GM18508 (cell line): ENCODE measurements at regions not wholly inside any gene's neighbourhood (a gene's known extent, or its start where the extent isn't known, plus 50 kb on each side); places are given as distances from the start of the nearest gene placed in this dataset.
"Not testable (repeated sequence)": the region's sequence is repeated elsewhere in the genome, so short reads cannot be mapped to it uniquely, and the experiment has no call there.

Experiments used
- ATAC-seq: cut with Tn5 transposase; IDR thresholded peaks from one replicate; pipeline ENCODE4 v1.9.1; 2021; ENCODE audit warnings: moderate number of reproducible peaks; ENCODE audit not compliant: insufficient read depth, unreplicated experiment

- ATAC-seq = no peak
These were observed 105.5 kb upstream of the SSTR4 start for GRCh38 chr20:22929661-22930060.

- ATAC-seq = no peak
These were observed 103.2 kb upstream of the SSTR4 start for GRCh38 chr20:22931653-22932608.

GRCh38 chr20:22939181-22939580, 95.9 kb upstream of the SSTR4 start:
- no peak for ATAC-seq

DNA sequence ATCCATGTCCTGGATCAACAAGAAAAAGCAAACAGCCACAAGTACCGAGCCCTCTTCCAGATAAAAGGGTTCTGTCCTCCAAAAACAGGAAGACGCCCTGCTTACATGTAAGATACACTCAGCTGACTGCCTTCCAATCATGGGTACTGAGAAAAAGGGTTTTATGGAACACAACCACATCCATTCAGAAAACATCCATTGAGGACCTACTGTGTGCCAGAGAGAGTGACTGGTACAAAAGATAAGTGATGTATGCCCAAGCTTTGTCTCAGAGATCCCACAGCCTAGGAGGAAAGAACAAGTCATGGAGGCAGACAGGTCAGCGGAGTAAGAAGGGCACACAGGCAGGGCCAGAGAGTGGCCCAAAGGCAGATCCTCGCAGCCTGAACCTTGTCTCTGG, 94.8 kb upstream of the SSTR4 start:
- no peak for ATAC-seq

DNA sequence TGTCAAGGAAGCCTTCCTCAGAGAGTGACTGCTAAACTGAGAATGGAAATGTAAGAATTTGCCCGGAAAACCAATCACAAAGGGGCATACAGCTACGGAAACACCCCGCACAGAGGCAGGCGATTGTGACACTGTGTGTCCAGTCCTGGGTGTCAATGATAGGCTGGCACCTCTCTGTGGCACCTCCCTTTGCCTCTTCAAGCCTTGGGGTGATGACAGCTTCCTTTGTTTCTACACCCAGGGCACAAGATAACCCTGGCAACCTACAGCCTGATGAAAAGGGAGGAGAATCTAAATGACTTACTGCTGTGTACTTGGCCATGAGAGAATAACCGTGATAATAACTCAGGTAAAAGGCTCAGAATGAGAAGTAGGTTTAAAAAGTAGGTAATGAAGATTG, 93.6 kb upstream of the SSTR4 start:
- ATAC-seq = no peak

DNA sequence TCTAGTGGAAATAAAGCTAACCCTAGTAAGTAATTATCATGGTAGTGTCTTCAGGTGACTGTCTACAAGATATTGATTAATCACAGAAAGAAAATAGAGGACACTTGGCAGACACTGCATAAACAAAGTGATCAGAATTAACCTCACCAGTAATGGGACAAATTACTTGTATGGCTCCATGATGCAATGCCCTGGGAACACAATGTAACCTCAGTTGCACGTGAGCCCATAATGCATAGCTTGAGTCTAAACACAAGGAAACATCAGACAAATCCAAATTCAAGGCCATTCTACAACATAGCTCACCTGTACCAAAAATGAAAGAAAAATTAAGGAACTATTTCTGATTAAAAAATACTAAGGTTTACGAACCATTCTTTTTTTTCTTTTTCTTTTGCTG, 92.4 kb upstream of the SSTR4 start:
- no peak for ATAC-seq

DNA sequence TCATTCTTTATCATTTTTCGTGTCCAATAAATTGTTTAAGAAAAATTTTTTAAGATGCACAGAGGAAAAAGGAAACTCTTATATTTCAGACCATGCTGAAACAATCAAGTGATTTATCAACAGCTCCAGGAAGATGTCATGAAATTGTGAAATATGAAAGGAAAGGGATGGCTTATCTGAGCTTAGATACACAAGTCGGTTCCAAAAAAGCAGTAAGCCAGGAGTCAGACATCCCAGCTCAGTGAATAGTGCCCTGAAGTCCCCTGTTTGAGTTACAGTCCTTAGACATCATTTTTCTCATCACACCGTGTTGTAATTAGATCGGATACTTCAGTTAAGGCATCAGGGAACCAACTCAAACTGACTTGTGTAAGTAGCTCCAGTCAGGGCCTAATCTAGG, 91.0 kb upstream of the SSTR4 start:
- ATAC-seq = no peak

GRCh38 chr20:22944936-22945335, 90.2 kb upstream of the SSTR4 start:
- no peak for ATAC-seq

DNA sequence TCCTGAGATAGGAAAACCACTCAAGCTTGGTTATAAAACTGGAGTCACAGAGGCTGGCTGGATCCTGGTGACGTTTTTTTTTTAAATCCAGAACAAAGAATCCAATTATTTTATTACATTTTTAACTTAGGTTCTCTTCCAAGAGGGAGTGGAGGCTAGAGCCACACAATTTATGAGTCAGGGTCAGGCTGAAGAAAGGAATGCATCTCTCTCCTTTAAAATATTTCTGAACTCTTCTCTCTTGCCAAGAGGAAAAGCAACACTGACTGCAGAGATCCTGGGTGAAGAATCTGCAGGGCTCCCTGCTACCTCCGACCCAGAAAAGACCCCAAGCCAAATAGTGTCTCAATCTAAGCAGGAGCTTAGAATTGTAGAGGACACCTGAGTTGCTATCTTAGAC, 88.5 kb upstream of the SSTR4 start:
- no peak for ATAC-seq

GRCh38 chr20:22949331-22950109, 85.6 kb upstream of the SSTR4 start:
- no peak for ATAC-seq

DNA sequence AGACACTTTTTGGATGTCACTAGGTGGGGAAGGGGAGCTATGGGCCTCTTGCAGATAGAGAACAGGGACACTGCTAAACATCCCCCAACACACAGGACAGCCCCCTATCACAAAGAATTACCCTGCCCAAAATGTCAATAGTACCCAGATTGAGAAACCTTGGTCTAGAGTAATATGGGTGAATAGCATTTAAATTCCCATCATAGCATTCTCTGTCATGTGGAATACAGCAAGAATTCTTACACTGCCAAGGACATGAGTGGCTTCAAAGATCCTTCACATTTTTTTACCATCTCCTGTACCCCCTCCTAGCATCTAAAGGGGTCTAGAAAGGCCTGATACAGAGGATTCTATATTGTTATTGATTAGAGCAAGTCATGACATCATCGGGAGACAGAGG, 83.1 kb upstream of the SSTR4 start:
- no peak for ATAC-seq

- no peak for ATAC-seq
These were observed 80.5 kb upstream of the SSTR4 start for GRCh38 chr20:22954661-22955060.

- ATAC-seq = no peak
These were observed 76.7 kb upstream of the SSTR4 start for GRCh38 chr20:22958390-22958789.

DNA sequence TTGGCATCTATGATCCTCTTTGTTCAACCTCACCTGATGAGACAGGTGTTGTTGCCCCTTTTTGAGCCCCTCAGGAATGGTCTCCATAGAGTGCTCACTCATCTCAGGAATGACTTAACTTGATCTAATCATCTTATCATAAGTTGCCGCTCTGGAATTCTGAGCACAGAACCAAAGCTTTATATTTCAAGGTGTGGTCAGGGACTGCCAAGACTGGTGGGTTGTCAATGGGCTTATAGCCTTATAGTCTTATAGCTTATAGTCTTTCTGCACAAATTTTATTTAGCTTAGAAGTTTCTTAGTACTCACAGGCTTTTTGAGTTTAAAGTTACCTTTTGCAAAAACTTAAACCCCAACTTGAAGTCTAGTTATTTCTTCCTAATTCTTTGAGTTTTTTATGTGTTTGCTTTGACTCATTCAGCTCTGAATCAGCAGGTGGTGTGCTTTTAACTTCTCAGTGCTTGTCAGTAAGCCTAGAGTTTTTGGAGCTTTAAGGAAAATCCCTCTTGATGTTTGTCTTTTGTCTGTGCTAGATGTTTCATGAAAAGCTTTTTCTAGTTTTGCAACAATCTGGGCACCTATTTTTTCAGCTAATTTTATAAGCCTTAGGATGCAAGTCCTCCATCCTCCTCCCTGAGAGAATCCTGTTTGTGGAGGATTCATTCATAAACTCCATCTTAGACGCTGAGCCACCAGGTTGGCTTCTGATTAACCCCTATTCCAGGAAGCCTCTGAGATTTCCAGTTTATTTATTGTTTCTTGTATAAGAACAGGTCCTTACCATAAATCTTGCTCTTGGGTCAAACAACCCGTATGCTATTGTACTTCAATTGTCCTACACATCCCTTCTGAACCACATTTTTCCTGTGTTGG, 72.3 kb upstream of the SSTR4 start:
- ATAC-seq = no peak

DNA sequence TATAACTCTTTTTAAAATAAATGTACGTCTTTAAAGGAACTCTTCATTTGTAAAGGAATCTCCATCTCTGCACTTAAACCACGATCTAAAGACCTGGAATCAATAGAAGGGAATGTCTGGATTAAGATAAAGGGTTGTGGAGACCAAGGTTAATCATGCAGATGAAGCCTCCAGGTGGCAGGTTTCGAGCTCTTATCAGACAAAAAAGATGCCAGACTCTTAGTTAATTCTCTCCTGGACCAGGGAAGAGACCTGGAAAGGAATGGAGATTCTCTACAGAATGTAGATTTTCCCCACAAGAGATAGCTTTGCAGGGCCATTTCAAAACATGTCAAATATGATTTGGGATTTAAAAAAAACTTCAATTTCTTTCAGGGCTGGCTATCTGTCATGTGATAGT, 71.5 kb upstream of the SSTR4 start:
- ATAC-seq = no peak

DNA sequence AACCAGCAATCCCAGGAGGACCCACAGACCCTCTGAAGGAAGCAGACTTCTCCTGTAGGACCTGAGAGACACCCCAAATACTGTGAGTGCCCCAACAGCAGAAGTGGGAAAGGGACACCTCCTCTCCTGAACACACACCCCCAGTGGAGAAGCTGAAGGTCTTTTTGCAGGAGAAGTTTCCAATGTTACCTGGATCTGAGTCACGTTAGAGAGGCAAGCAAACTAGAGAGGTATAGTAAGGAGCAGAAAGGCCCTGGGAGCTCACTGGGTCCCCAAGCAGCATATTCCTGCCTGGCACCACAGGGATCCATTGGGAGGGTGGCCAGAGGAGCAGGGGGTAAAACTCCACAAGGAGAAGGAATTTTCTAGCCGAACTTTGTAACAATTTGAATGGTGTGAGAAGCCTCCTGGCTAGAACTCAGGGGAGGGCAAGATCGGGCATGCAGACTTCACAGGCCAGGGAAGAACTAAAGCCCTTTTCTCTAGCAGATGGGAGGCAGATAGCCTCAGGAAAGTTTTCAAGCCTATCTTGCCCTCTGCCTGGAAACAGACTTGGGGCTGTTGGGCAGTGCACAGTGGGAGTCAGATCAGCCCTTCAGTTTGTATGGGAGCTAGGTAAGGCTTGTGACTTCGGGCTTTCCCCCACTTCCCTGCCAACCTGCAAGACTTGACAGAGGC, 68.2 kb upstream of the SSTR4 start:
- ATAC-seq = no peak

- not testable (repeated sequence) for ATAC-seq
These were observed 67.4 kb upstream of the SSTR4 start for GRCh38 chr20:22967706-22968105.

DNA sequence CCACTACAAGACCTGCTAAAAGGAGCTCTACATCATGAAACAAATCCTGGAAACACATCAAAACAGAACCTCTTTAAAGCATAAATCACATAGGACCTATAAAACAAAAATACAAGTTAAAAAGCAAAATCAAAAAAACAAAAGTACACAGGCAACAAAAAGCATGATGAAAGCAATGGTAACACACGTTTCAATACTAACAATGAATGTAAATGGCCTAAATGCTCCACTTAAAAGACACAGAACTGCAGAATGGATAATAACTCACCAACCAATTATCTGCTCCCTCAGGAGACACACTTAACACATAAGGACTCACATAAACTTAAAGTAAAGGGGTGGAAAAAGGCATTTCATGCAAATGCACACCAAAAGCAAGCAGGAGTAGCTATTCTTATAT, 66.1 kb upstream of the SSTR4 start:
- ATAC-seq = not testable (repeated sequence)

- ATAC-seq = not testable (repeated sequence)
These were observed 64.0 kb upstream of the SSTR4 start for GRCh38 chr20:22971077-22971476.

DNA sequence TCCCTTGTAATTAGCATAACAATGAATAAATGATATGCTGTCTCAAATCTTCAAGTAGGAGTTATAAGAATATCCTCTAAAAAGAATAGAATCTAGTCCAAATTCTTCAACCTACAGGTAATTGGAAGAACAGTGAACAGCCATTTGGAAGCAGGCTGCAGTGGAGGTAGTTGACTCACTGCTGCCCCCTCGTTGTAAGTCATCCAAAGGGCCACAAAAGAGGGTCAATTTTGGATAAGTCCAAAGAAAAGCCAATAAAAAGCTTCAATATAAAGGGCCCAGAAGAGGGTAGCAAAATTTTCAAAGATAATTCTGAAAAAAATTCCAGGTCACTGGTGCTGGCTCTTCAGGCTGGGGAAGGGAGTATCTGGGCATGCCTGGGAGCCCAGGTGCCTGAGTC, 60.8 kb upstream of the SSTR4 start:
- no peak for ATAC-seq
